ENCODE measurements at regions not wholly inside any gene's neighbourhood (a gene's known extent, or its start where the extent isn't known, plus 50 kb on each side); places are given as distances from the start of the nearest gene placed in this dataset.

DNA sequence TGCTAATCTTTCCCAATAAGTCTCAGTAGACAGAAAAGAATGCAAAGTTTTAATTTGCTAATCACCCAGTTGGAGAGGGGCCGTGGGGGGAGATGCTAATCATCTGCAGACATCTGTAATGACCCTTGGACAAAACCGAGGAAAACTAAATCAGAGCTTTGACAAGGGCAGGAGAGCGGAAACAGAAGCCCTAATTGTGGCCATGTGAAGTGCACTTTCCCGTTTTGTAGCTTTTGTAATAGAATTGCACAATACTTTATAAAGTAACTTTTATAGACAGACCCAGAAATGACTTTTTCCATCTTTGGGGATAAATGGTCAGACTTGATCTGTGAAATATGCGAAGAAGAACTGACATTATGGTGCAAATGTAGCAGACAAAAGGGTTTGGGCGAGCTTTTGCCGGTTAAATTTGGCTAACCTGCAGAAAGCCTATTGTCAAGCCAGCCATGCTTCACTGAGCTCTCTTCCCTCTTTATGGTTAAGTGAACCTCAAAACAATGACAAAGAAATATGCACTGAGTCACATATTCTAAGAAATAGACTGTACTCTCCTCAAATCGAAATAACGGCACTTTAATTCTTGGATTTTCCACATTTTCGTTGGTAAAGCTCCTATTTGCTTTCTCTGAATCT, 980.1 kb upstream of the POU3F3 start:
- H3K36me3 ChIP-seq (ENCODE audit: insufficient read depth in 1 of 2, low read depth in 1 of 2) = no peaks in the 10 kb centered on the region
- DNase-seq = no peak
- no peak for ATAC-seq
- 60 to 67% (median 61%) methylated on average over 10 of the region's 10 CpGs for WGBS, 3 donors
- H3K27me3 ChIP-seq (ENCODE audit: insufficient read depth in 3 of 3, low read length in 2 of 3) = no peaks in the 10 kb centered on the region
- intact Hi-C loops (cut with DNase I) = no loop called here
- H3K27ac ChIP-seq = no peak overlapping the region
- H3K9me3 ChIP-seq = no peaks in the 10 kb centered on the region
- no peak overlapping the region for H3K4me3 ChIP-seq
- H3K4me1 ChIP-seq = no peaks in the 10 kb centered on the region
- TF ChIP-seq, protein P1, sequence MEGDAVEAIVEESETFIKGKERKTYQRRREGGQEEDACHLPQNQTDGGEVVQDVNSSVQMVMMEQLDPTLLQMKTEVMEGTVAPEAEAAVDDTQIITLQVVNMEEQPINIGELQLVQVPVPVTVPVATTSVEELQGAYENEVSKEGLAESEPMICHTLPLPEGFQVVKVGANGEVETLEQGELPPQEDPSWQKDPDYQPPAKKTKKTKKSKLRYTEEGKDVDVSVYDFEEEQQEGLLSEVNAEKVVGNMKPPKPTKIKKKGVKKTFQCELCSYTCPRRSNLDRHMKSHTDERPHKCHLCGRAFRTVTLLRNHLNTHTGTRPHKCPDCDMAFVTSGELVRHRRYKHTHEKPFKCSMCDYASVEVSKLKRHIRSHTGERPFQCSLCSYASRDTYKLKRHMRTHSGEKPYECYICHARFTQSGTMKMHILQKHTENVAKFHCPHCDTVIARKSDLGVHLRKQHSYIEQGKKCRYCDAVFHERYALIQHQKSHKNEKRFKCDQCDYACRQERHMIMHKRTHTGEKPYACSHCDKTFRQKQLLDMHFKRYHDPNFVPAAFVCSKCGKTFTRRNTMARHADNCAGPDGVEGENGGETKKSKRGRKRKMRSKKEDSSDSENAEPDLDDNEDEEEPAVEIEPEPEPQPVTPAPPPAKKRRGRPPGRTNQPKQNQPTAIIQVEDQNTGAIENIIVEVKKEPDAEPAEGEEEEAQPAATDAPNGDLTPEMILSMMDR (IDR thresholded peaks at IDR 0.05) = no peak

DNA sequence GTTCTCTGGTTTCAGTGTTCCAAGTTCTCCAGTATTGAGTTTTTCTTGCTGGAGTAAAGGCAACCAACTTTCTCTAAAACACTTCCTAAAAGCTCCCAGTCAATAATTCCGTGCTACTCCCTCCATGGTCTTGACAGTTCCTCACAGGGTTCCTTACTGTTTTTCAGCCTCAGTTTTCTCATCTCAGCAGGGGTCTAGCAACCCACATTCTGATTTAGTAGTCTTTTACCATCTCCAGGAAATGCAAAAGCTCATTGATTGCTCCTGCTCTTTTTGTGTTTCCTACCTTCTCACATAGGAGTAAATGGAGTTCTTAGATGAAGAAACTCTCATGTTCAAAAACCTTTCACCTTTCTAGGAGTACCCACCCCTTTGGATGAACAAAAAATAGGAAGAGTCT, 978.8 kb upstream of the POU3F3 start:
- Histone ChIP-seq H3K9me3 (no peaks in the 10 kb centered on the region), H3K4me1 (no peaks in the 10 kb centered on the region), H3K27me3 (ENCODE audit: insufficient read depth in 3 of 3, low read length in 2 of 3) (no peaks in the 10 kb centered on the region), H3K36me3 (ENCODE audit: insufficient read depth in 1 of 2, low read depth in 1 of 2) (no peaks in the 10 kb centered on the region), H3K4me3 (no peak overlapping the region), H3K27ac (no peak overlapping the region)
- no peak for DNase-seq
- TF ChIP-seq, protein P1 (IDR thresholded peaks at IDR 0.05) = no peak
- ATAC-seq = no peak
- WGBS, 3 donors = 35 to 53% (median 45%) methylated on average over 1 of the region's 1 CpG
- intact Hi-C loops (cut with DNase I) = no loop called here

DNA sequence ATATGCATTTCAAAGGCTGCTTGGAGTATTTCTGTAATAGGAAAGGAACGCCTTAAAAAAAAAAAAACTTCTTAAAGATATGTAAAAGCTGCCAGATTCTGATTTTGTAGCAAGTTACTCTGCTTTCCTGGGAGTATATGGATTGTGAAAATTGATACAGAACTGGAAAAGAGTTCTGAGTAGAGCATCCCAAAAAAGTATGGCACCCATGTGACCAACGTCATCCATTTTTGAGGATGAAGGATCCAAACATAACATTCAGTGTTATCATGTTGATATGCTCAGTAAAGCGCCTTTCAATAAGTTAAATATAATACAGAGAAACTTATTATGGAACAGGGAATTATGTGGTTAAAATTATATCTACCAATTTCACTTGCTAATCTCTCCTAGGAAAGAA, 978.4 kb upstream of the POU3F3 start:
- no peak for DNase-seq
- 74 to 79% (median 76%) methylated on average over 3 of the region's 3 CpGs for WGBS, 3 donors
- TF ChIP-seq, protein P1 (IDR thresholded peaks at IDR 0.05) = no peak
- no peak overlapping the region for H3K27ac ChIP-seq
- H3K4me1 ChIP-seq = no peaks in the 10 kb centered on the region
- no peaks in the 10 kb centered on the region for H3K27me3 ChIP-seq (ENCODE audit: insufficient read depth in 3 of 3, low read length in 2 of 3)
- no peaks in the 10 kb centered on the region for H3K9me3 ChIP-seq
- H3K36me3 ChIP-seq (ENCODE audit: insufficient read depth in 1 of 2, low read depth in 1 of 2) = no peaks in the 10 kb centered on the region
- no peak overlapping the region for H3K4me3 ChIP-seq
- ATAC-seq = no peak
- intact Hi-C loops (cut with DNase I) = no loop called here

DNA sequence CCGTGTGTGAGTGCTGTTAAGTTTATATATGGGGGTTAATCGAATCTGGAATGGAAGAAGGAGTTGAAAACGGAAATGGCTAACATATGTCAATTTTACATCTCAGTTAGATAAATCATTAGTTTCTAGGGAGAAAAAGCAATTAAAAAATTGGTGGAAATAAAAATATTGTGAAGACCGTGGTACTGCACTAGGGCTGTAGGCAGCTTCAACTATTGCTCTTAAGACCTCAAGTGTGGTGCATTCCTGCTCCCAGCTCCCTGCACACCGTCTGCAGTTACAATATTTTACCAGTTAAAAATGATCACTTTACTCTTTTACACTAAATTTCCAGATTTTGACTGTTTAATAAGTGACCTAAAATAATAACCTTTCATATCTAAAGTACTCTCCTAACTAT, 977.3 kb upstream of the POU3F3 start:
- TF ChIP-seq, protein P1 (IDR thresholded peaks at IDR 0.05) = no peak
- H3K9me3 ChIP-seq = no peaks in the 10 kb centered on the region
- no peak overlapping the region for H3K27ac ChIP-seq
- intact Hi-C loops (cut with DNase I) = no loop called here
- H3K36me3 ChIP-seq (ENCODE audit: insufficient read depth in 1 of 2, low read depth in 1 of 2) = no peaks in the 10 kb centered on the region
- no peak overlapping the region for H3K4me3 ChIP-seq
- no peak for ATAC-seq
- DNase-seq = no peak
- no peaks in the 10 kb centered on the region for H3K4me1 ChIP-seq
- H3K27me3 ChIP-seq (ENCODE audit: insufficient read depth in 3 of 3, low read length in 2 of 3) = no peaks in the 10 kb centered on the region
- WGBS, 3 donors = 61 to 65% (median 62%) methylated on average over 5 of the region's 5 CpGs

DNA sequence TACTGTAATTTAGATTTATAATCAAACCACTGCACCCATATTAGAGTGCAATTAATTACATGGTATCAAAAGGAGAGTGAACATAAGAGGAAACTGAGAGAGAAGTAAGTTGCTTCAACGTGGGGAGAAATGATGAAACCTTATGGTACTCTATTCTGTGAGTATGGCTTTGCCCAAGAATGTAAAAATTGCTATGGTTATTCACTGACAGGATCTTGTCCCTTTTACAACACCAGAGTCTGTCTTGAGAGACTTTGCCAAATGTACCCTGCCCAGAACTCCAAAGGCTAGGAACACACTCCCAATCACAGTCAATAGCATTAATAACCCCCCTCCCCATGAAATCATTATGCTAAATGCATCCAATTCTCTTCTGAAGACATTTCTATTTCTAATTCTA, 974.8 kb upstream of the POU3F3 start:
- Histone ChIP-seq H3K27ac (no peak overlapping the region), H3K4me3 (no peak overlapping the region), H3K36me3 (ENCODE audit: insufficient read depth in 1 of 2, low read depth in 1 of 2) (no peaks in the 10 kb centered on the region), H3K9me3 (no peaks in the 10 kb centered on the region), H3K4me1 (no peaks in the 10 kb centered on the region), H3K27me3 (ENCODE audit: insufficient read depth in 3 of 3, low read length in 2 of 3) (no peaks in the 10 kb centered on the region)
- ATAC-seq (no peak), DNase-seq (no peak)
- intact Hi-C loops (cut with DNase I) = no loop called here
- TF ChIP-seq, protein P1 (IDR thresholded peaks at IDR 0.05) = no peak
- WGBS, 3 donors = 46 to 62% (median 61%) methylated on average over 1 of the region's 1 CpG

Data from psoas muscle (tissue), 7 donors.